Activated B cell treated with CpG ODN at 0.5 μM for 24 hours (primary cell): ENCODE measurements at regions not wholly inside any gene's neighbourhood (a gene's known extent, or its start where the extent isn't known, plus 50 kb on each side); places are given as distances from the start of the nearest gene placed in this dataset.

Experiments
- ATAC-seq: fragments of 200-7000 bp; cut with Tn5 transposase; one replicate; pipeline ENCODE4 v1.10.0; 2021; ENCODE audit warnings: low read depth, mild to moderate bottlenecking, moderate library complexity
- CTCF ChIA-PET: fragments of 350-600 bp; sonication (Branson Sonifier 250); formaldehyde crosslinking; loops from one replicate; lab custom pipeline; 2021; ENCODE audit warnings: antibody characterized with exemption; lab: Charles Lee
- POLR2A ChIA-PET: fragments of 350-600 bp; sonication (Branson Sonifier 250); formaldehyde crosslinking; loops from one replicate; lab custom pipeline; 2021; ENCODE audit warnings: antibody characterized with exemption; lab: Charles Lee
- DNase-seq: peaks from one replicate; pipeline ENCODE4 v3.0.0; 2022
- H3K27ac Mint-ChIP-seq: one replicate; pipeline ENCODE4 v1.8.0; 2020; ENCODE audit warnings: mixed read lengths
- H3K27me3 Mint-ChIP-seq: one replicate; pipeline ENCODE4 v1.8.0; 2021; ENCODE audit warnings: mixed read lengths
- H3K36me3 Mint-ChIP-seq: one replicate; pipeline ENCODE4 v1.8.0; 2021; ENCODE audit warnings: low read depth, mixed read lengths
- H3K4me1 Mint-ChIP-seq: one replicate; pipeline ENCODE4 v1.8.0; 2021; ENCODE audit warnings: mixed read lengths
- H3K4me3 Mint-ChIP-seq: one replicate; pipeline ENCODE4 v1.8.0; 2020; ENCODE audit warnings: mild to moderate bottlenecking, mixed read lengths
- H3K9me3 Mint-ChIP-seq: one replicate; pipeline ENCODE4 v1.8.0; 2020; ENCODE audit warnings: mixed read lengths
- CTCF ChIP-seq: fragments of 200-600 bp; IDR thresholded peaks from one replicate; pipeline ENCODE4 v1.8.0; 2022; ENCODE audit warnings: antibody characterized with exemption, mild to moderate bottlenecking
- intact Hi-C: fragments of 100-400 bp; cut with micrococcal nuclease; formaldehyde crosslinking; loops from one replicate; pipeline ENCODE4 v1.15.1; 2024

GRCh38 chr16:85415196-85416090, 197.7 kb upstream of the GSE1 start:
- Mint-ChIP-seq H3K36me3 (no peaks in the 10 kb centered on the region), H3K27ac (no peak overlapping the region), H3K9me3 (no peaks in the 10 kb centered on the region), H3K4me1 (no peaks in the 10 kb centered on the region), H3K27me3 (peaks cover 4% of the 10 kb centered on the region), H3K4me3 (no peak overlapping the region)
- ChIA-PET CTCF (interaction anchor here (0.9 to 1.4 kb wide), 5 partner anchors 13 to 216 kb away, joined by 3 to 9 read pairs (median 4); no protein-coding TSS in a partner anchor), POLR2A (interaction anchor here (0.8 to 1.1 kb wide), 4 partner anchors 139 to 201 kb away, joined by 3 to 4 read pairs (median 3); partner anchors contain the start of gene GSE1)
- DNase-seq (peak; percentile 10), ATAC-seq (no peak)
- intact Hi-C loops, result no loop called here
- TF ChIP-seq CTCF, result no peak

- H3K4me3 Mint-ChIP-seq, result peak overlapping the region; percentile 60
- H3K36me3 Mint-ChIP-seq, result no peaks in the 10 kb centered on the region
- ATAC-seq (peak; percentile 81), DNase-seq (peak; percentile 65)
- peaks cover 4% of the 10 kb centered on the region for H3K27me3 Mint-ChIP-seq
- CTCF ChIA-PET, result interaction anchor here (0.9 to 1.4 kb wide), 5 partner anchors 12 to 215 kb away, joined by 3 to 9 read pairs (median 4); no protein-coding TSS in a partner anchor
- no peak for TF ChIP-seq CTCF
- no peaks in the 10 kb centered on the region for H3K9me3 Mint-ChIP-seq
- intact Hi-C loops, result no loop called here
- POLR2A ChIA-PET, result interaction anchor here (0.6 to 1.1 kb wide), 5 partner anchors 138 to 342 kb away, joined by 3 to 4 read pairs (median 3); partner anchors contain the start of gene GSE1
- no peaks in the 10 kb centered on the region for H3K4me1 Mint-ChIP-seq
- H3K27ac Mint-ChIP-seq, result no peak overlapping the region
Measured at GRCh38 chr16:85416228-85417109, 196.7 kb upstream of the GSE1 start.

- no peak for ATAC-seq
- no peaks in the 10 kb centered on the region for H3K36me3 Mint-ChIP-seq
- H3K27me3 Mint-ChIP-seq, result peaks cover 4% of the 10 kb centered on the region
- H3K4me3 Mint-ChIP-seq, result no peak overlapping the region
- peak; percentile 6 for DNase-seq
- H3K9me3 Mint-ChIP-seq, result no peaks in the 10 kb centered on the region
- intact Hi-C loops, result no loop called here
- H3K4me1 Mint-ChIP-seq, result no peaks in the 10 kb centered on the region
- ChIA-PET CTCF (interaction anchor here (1.3 to 2.2 kb wide), 2 partner anchors 11 to 192 kb away, joined by 3 to 7 read pairs; no protein-coding TSS in a partner anchor), POLR2A (no interaction called here)
- no peak overlapping the region for H3K27ac Mint-ChIP-seq
- no peak for TF ChIP-seq CTCF
Measured at GRCh38 chr16:85417156-85417860, 195.8 kb upstream of the GSE1 start.

- Mint-ChIP-seq H3K4me3 (no peak overlapping the region), H3K27ac (no peak overlapping the region), H3K9me3 (no peaks in the 10 kb centered on the region), H3K4me1 (no peaks in the 10 kb centered on the region), H3K36me3 (no peaks in the 10 kb centered on the region), H3K27me3 (peaks cover 7% of the 10 kb centered on the region)
- ChIA-PET CTCF (interaction anchor here (0.8 to 4.8 kb wide), 5 partner anchors 9 to 198 kb away, joined by 3 to 51 read pairs (median 9); no protein-coding TSS in a partner anchor), POLR2A (interaction anchor here (0.6 kb wide), 1 partner anchor 112 kb away, joined by 6 read pairs; no protein-coding TSS in a partner anchor)
- no peak for ATAC-seq
- DNase-seq, result peak; percentile 9
- TF ChIP-seq CTCF, result no peak
- intact Hi-C loops, result no loop called here
Measured at GRCh38 chr16:85418978-85419491, 194.1 kb upstream of the GSE1 start.
